IMR-90 (cell line): ENCODE measurements at regions not wholly inside any gene's neighbourhood (a gene's known extent, or its start where the extent isn't known, plus 50 kb on each side); places are given as distances from the start of the nearest gene placed in this dataset.

Experiments used
- BHLHE40 ChIP-seq: fragments of 150-350 bp; IDR thresholded peaks from 2 replicates; pipeline ENCODE4 v1.6.1; 2016; ENCODE audit warnings: mild to moderate bottlenecking, low read depth, low read length
- CEBPB ChIP-seq: IDR thresholded peaks from 2 replicates; pipeline ENCODE4 v1.6.1; 2012; ENCODE audit warnings: low read depth, low read length, improper control_type of control experiment
- CTCF ChIP-seq: conservative IDR thresholded peaks from 2 replicates; pipeline ENCODE4 v1.5.1; 2012; ENCODE audit warnings: mild to moderate bottlenecking, low read depth, low read length, improper control_type of control experiment
- MAZ ChIP-seq: IDR thresholded peaks from 2 replicates; pipeline ENCODE4 v1.6.1; 2012; ENCODE audit warnings: low read depth, mild to moderate bottlenecking, low read length, improper control_type of control experiment, moderate library complexity, borderline replicate concordance
- POLR2A ChIP-seq: IDR thresholded peaks from 2 replicates; pipeline ENCODE4 v1.6.1; 2012; ENCODE audit warnings: mild to moderate bottlenecking, low read depth, low read length
- RAD21 ChIP-seq: IDR thresholded peaks from 2 replicates; pipeline ENCODE4 v1.6.1; 2012; ENCODE audit warnings: low read length, improper control_type of control experiment
- RCOR1 ChIP-seq: IDR thresholded peaks from 2 replicates; pipeline ENCODE4 v1.6.1; 2012; ENCODE audit warnings: mild to moderate bottlenecking, low read length, improper control_type of control experiment; ENCODE audit not compliant: insufficient replicate concordance
- RFX5 ChIP-seq: IDR thresholded peaks from 2 replicates; pipeline ENCODE4 v1.8.0; 2012; ENCODE audit warnings: low read depth, mild to moderate bottlenecking, low read length, moderate library complexity
- USF2 ChIP-seq: fragments of 150-350 bp; IDR thresholded peaks from 2 replicates; pipeline ENCODE4 v1.6.1; 2017; ENCODE audit warnings: mild to moderate bottlenecking, antibody characterized with exemption, low read length, low read depth

DNA sequence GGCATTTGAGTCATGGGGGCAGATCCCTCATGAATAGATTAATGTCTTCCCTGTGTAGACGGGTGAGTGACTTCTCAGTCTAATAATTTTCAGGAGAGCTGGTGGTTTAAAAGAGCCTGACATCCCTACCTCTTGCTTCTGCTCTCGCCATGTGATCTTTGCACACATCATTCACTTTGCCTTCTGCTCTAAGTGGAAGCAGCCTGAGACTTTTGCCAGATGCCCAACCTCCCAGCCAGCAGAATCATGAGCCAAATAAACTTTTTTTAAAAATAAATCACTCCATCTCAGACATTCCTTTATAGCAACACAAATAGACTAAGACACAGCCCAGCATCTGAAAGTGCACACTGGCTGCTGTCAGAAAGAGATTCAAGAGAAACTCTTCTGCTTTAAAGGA lies 155.2 kb downstream of the ZNF365 start:
- no peak for TF ChIP-seq CEBPB
- TF ChIP-seq CTCF, result no peak
- no peak for TF ChIP-seq POLR2A
- no peak for TF ChIP-seq RCOR1
- TF ChIP-seq MAZ, result no peak
- no peak for TF ChIP-seq USF2
- no peak for TF ChIP-seq RAD21
- TF ChIP-seq RFX5, result no peak
- no peak for TF ChIP-seq BHLHE40
